ENCODE measurements at regions not wholly inside any gene's neighbourhood (a gene's known extent, or its start where the extent isn't known, plus 50 kb on each side); places are given as distances from the start of the nearest gene placed in this dataset.

GRCh38 chr12:24681570-24681969 lies 267.3 kb downstream of the BCAT1 start:
- dilution Hi-C loops (cut with HindIII; ENCODE audit: low sequenced_read_pairs, unreplicated experiment), result no loop called here

More at GRCh38 chr12:24681570-24681969, 267.3 kb downstream of the BCAT1 start:
- Histone ChIP-seq H2BK120ac (ENCODE audit: low read depth, low read length) (no peak overlapping the region), H3K23ac (ENCODE audit: low read depth, low read length) (no peak overlapping the region; the same call in 1 of the 2 replicates), H3K27ac (ENCODE audit: insufficient read depth, low read length) (no peak overlapping the region), H4K20me1 (ENCODE audit: insufficient read depth, low read length) (no peaks in the 10 kb centered on the region), H4K5ac (ENCODE audit: low read depth, low read length) (no peak overlapping the region), H3K4me1 (ENCODE audit: control insufficient read depth, insufficient read depth, low read length) (no peaks in the 10 kb centered on the region; the same call in 1 of the 2 replicates), H4K8ac (ENCODE audit: low read depth in 2 of 2, low read length in 2 of 2) (no peak overlapping the region), H3K56ac (ENCODE audit: extremely low read depth, insufficient read depth, low read length) (no peak overlapping the region), H2BK15ac (ENCODE audit: low read depth, low read length) (no peak overlapping the region), H3K79me1 (ENCODE audit: low read depth in 1 of 2, low read length in 2 of 2) (no peaks in the 10 kb centered on the region), H2BK20ac (ENCODE audit: low read depth, low read length) (no peak overlapping the region), H3K9ac (ENCODE audit: low read depth, low read length) (no peak overlapping the region), H3K18ac (ENCODE audit: low read depth, low read length) (no peak overlapping the region), H3K27me3 (ENCODE audit: control insufficient read depth, insufficient read depth, low read length) (no peaks in the 10 kb centered on the region), H2AK5ac (ENCODE audit: low read depth, low read length) (no peak overlapping the region), H3K9me1 (ENCODE audit: insufficient read depth, low read length) (no peaks in the 10 kb centered on the region), H3K4me3 (ENCODE audit: insufficient read depth, low read depth, low read length) (no peak overlapping the region), H3K4me2 (ENCODE audit: low read depth, low read length) (no peak overlapping the region), H2BK5ac (ENCODE audit: low read depth, low read length, poor library complexity, severe bottlenecking) (no peak overlapping the region), H3K9me3 (ENCODE audit: control insufficient read depth, insufficient read depth, low read length) (no peaks in the 10 kb centered on the region), H4K91ac (ENCODE audit: insufficient read depth, low read depth, low read length) (no peak overlapping the region), H3K14ac (replicated peaks; ENCODE audit: low read depth, low read length) (no peak overlapping the region), H2AK9ac (replicated peaks; ENCODE audit: low read depth, low read length, poor library complexity) (no peak overlapping the region), H3K4ac (ENCODE audit: low read depth, low read length) (no peak overlapping the region), H3K36me3 (ENCODE audit: control insufficient read depth, insufficient read depth, low read length) (no peaks in the 10 kb centered on the region), H2AFZ (replicated peaks; ENCODE audit: low read length, poor library complexity) (no peak overlapping the region)
- no TSS peak for BruUV-seq (replicated peaks)
- DNase-seq, result no peak
- WGBS, 2 experiments (ENCODE audit: extremely low coverage in 2 of 2, insufficient read length in 1 of 2), result no CpG with 5 or more reads among the region's 3 CpGs
- ATAC-seq (ENCODE audit: low read depth), result no peak
- POLR2A ChIA-PET (ENCODE audit: unreplicated experiment), result no interaction called here
- intact Hi-C loops (cut with micrococcal nuclease) (no loop called here), in situ Hi-C loops (cut with MboI; ENCODE audit: low sequenced_read_pairs) (no loop called here)
- TF ChIP-seq CTCF (conservative IDR thresholded peaks at IDR 0.05; ENCODE audit: low read depth, low read length) (no peak), BHLHE40 (IDR thresholded peaks at IDR 0.05; ENCODE audit: low read depth, low read length) (no peak), MAFK (IDR thresholded peaks at IDR 0.05; ENCODE audit: low read depth, low read length) (no peak), RAD21 (IDR thresholded peaks at IDR 0.05; ENCODE audit: low read length) (no peak), USF2 (IDR thresholded peaks at IDR 0.05; ENCODE audit: low read depth, low read length) (no peak)
- CTCF ChIA-PET, result no interaction called here

All from IMR-90 (cell line).